Fibroblast of pulmonary artery (primary cell): ENCODE measurements at regions not wholly inside any gene's neighbourhood (a gene's known extent, or its start where the extent isn't known, plus 50 kb on each side); places are given as distances from the start of the nearest gene placed in this dataset.
A peak's percentile ranks its signal among the peaks of the same experiment; 100 is the strongest.

Experiments used
- DNase-seq: peaks from one replicate; pipeline ENCODE4 v3.0.0-alpha.2; 2010; ENCODE audit warnings: low read depth
- H3K4me3 ChIP-seq: replicated peaks from 2 replicates; pipeline ENCODE4 v1.5.1; 2011; ENCODE audit warnings: low read depth, mild to moderate bottlenecking, control low read depth, low read length, moderate library complexity
- CTCF ChIP-seq: IDR thresholded peaks from 2 replicates; pipeline ENCODE4 v1.5.1; 2011; ENCODE audit warnings: mild to moderate bottlenecking, control low read depth, low read length, inconsistent platforms; ENCODE audit errors: missing control alignments

DNA sequence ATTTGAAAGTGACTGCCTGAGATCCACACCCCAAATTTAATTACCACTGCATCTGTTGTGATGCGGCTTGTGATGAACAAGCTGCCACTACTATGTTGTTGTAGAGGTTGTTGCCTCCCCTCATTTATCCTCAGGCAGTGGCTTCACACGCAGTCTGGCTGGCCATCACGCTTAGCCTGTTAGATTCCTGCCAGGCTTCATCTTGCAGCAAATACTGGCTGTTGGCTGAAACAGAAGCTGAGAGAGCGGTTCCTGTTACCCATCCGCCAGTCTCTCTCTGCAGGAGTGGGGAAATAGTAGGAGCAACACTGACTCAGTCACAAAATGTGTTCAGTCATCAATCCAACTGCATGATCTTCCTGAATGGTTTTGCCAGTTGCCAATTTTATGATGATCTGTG lies 934.4 kb downstream of the FLRT2 start:
- DNase-seq = no peak
- no peak for TF ChIP-seq CTCF
- no peak overlapping the region for H3K4me3 ChIP-seq

- TF ChIP-seq CTCF = peak; percentile 66
- DNase-seq = peak; percentile 57
- no peak overlapping the region for H3K4me3 ChIP-seq
Observed at GRCh38 chr14:86462193-86462753, 932.3 kb downstream of the FLRT2 start.

- no peak for DNase-seq
- no peak overlapping the region for H3K4me3 ChIP-seq
- TF ChIP-seq CTCF = no peak
Observed at GRCh38 chr14:86457481-86458135, 927.7 kb downstream of the FLRT2 start.

GRCh38 chr14:86450085-86450484 lies 920.1 kb downstream of the FLRT2 start:
- no peak for TF ChIP-seq CTCF
- DNase-seq = no peak
- H3K4me3 ChIP-seq = no peak overlapping the region

GRCh38 chr14:86442135-86442534 lies 912.2 kb downstream of the FLRT2 start:
- no peak overlapping the region for H3K4me3 ChIP-seq
- no peak for TF ChIP-seq CTCF
- no peak for DNase-seq

DNA sequence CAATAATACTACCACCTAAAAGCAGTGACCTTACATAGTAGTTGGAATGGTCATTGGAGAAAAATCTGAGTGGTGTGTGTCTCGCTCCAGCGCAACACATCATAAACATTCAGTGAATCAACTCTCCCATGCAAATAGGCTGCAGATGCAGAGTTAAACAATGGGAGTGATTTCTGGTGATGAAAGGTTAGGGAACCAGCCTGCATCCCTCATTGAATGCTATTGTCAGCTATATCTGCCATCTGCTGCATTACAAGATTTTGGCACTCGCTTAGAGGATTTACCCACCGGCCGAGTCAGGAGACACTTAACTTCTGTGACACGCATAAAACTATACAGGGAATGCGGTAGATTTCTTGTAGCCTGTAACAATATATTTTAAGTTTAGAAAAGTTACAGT lies 900.9 kb downstream of the FLRT2 start:
- TF ChIP-seq CTCF = no peak
- no peak for DNase-seq

DNA sequence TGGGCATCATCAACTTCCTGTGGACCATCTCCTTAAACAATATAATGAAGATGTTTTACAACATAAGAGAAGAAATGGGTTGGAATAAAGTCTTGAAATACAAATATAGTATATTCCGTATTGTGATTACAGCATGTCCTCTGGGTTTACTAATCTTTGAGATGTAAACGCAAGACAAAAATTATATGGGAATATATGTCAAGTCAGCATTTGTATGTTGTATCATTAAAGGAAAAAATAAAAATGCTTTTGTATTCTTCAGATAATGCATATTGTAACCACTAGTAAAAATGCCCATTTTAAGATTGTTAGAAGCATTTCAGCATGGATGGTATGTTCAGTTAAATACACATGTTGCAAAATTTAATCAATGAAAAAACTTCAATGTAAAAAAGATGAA lies 893.3 kb downstream of the FLRT2 start:
- no peak for DNase-seq
- no peak for TF ChIP-seq CTCF
- H3K4me3 ChIP-seq = no peak overlapping the region

More for the DNA sequence above, 900.9 kb downstream of the FLRT2 start:
- H3K4me3 ChIP-seq = no peak overlapping the region
